ENCODE measurements at regions not wholly inside any gene's neighbourhood (a gene's known extent, or its start where the extent isn't known, plus 50 kb on each side); places are given as distances from the start of the nearest gene placed in this dataset.

DNA sequence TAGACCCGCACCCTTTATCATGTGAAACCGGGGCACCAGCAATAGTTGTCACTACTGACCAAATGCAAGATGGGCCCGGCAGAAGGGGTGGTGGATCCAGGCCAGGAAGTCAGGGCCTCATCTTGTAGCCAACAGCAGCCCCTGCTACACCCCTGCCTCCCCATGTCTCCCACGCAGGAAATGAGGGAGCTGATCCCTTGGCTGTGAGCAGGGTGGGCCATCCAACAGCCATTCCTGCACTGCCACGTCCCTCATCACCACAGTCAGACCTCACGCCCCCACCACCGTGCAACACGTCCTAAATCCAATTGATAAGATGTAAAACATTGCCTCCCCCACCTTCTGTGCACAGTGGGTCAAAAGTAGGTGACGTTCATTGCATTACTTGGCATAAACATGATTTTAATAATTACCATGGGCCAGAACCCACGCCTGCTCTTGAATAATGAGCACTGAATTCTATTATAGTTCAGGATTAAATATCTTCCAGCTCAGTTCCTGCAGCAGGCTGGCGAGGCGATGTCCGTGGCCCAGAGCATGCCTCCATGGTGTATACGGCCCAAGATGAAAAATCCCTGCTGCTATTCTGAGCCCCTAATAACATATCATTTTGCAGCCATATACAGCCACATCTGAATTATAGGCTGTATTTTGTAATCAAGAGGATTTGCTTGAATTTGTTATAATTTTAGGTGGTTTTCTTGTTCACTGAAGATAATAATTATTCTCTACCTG lies 1373.8 kb downstream of the BRD1 start:
- no peaks in the 10 kb centered on the region for H4K20me1 ChIP-seq (ENCODE audit: insufficient read depth)
- no peak overlapping the region for H3K4me3 ChIP-seq (replicated peaks in 1 of 2; ENCODE audit: low read depth in 1 of 2, low read length in 2 of 2)
- ChIA-PET RAD21 (ENCODE audit: low non-redundant PET in 1 of 2, low total read pairs in 2 of 2, uncharacterized antibody in 2 of 2, unreplicated experiment in 2 of 2) (no interaction called here), POLR2A (no interaction called here), CTCF (no interaction called here)
- no peak for TF ChIP-seq SP1 (IDR thresholded peaks at IDR 0.05; ENCODE audit: low read depth)
- TF ChIP-seq YY1 (IDR thresholded peaks at IDR 0.05; ENCODE audit: extremely low read depth, insufficient replicate concordance, low read depth, low read length) = no peak
- TF ChIP-seq POLR2A (IDR thresholded peaks at IDR 0.05; ENCODE audit: borderline replicate concordance, extremely low read depth, insufficient read depth, insufficient read length) = no peak
- no peak for TF ChIP-seq FOSL1 (IDR thresholded peaks at IDR 0.05; ENCODE audit: low read depth)
- TF ChIP-seq EZH2phosphoT487 (IDR thresholded peaks at IDR 0.05; ENCODE audit: borderline replicate concordance) = no peak
- no peaks in the 10 kb centered on the region for H3K79me2 ChIP-seq (ENCODE audit: insufficient read depth, low read length)
- H3K9me3 ChIP-seq (ENCODE audit: control insufficient read depth in 1 of 2, insufficient read depth in 1 of 2, low read depth in 1 of 2, low read length in 2 of 2) = no peaks in the 10 kb centered on the region; a peak in 1 of 4 replicates
- no peaks in the 10 kb centered on the region for H3K27me3 ChIP-seq (ENCODE audit: insufficient read depth, low read length)
- H3K36me3 ChIP-seq (ENCODE audit: control insufficient read depth in 1 of 2, insufficient read depth in 2 of 2, low read length in 2 of 2) = no peaks in the 10 kb centered on the region
- intact Hi-C loops (cut with micrococcal nuclease) = no loop called here
- H2AFZ ChIP-seq (ENCODE audit: low read depth, low read length, poor library complexity, severe bottlenecking) = no peak overlapping the region
- no peaks in the 10 kb centered on the region for H3K4me1 ChIP-seq (ENCODE audit: control insufficient read depth in 1 of 2, insufficient read depth in 2 of 2, low read length in 2 of 2)
- ATAC-seq = no peak
- no peak overlapping the region for H3K4me2 ChIP-seq (ENCODE audit: low read length)
- no peaks in the 10 kb centered on the region for H3K9me2 ChIP-seq (ENCODE audit: insufficient read depth)
- no TSS peak for BruUV-seq (replicated peaks)
- no peak for DNase-seq (ENCODE audit: low read depth, low spot score)
- H3K27ac ChIP-seq (ENCODE audit: low read depth, low read length) = no peak overlapping the region
- no peak overlapping the region for H3K9ac ChIP-seq (ENCODE audit: low read length)

DNA sequence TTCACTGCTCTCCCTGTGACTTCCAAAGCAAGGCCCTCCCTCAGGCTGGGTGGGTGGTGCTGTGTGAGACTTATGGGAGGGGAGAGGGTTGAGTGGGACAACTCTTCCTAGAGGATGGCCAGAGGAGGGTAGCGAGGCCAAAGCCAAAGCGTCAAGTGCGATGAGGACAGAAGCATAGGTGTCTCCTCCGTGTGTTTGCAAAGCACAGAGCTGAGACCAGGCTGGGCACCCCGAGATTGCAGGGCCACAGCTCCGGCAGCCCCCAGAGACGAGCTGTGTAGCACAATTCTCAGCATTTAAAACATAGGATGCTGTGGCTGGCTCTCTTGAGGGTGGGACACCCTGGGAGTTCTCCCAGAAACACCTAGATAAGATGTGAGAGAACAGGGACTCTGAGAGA lies 1374.5 kb downstream of the BRD1 start:
- H3K27me3 ChIP-seq (ENCODE audit: insufficient read depth, low read length) = no peaks in the 10 kb centered on the region
- no peak overlapping the region for H2AFZ ChIP-seq (ENCODE audit: low read depth, low read length, poor library complexity, severe bottlenecking)
- no peaks in the 10 kb centered on the region for H3K4me1 ChIP-seq (ENCODE audit: control insufficient read depth in 1 of 2, insufficient read depth in 2 of 2, low read length in 2 of 2)
- POLR2A ChIA-PET = no interaction called here
- no peaks in the 10 kb centered on the region for H3K79me2 ChIP-seq (ENCODE audit: insufficient read depth, low read length)
- H3K9me3 ChIP-seq (ENCODE audit: control insufficient read depth in 1 of 2, insufficient read depth in 1 of 2, low read depth in 1 of 2, low read length in 2 of 2) = peaks cover 0 to 6% of the 10 kb centered on the region in 2 experiments; a peak in 1 of 4 replicates
- TF ChIP-seq CTCF (IDR thresholded peaks at IDR 0.05 in 2 of 3, conservative IDR thresholded peaks at IDR 0.05 in 1 of 3; ENCODE audit: borderline replicate concordance in 1 of 3, insufficient read depth in 1 of 3, low read depth in 2 of 3, low read length in 2 of 3) (no peak), ZFX (IDR thresholded peaks at IDR 0.05) (no peak), ELF1 (IDR thresholded peaks at IDR 0.05; ENCODE audit: borderline replicate concordance, low read depth) (no peak), POLR2A (IDR thresholded peaks at IDR 0.05; ENCODE audit: borderline replicate concordance, extremely low read depth, insufficient read depth, insufficient read length) (no peak)
- TF ChIP-seq, protein P1, sequence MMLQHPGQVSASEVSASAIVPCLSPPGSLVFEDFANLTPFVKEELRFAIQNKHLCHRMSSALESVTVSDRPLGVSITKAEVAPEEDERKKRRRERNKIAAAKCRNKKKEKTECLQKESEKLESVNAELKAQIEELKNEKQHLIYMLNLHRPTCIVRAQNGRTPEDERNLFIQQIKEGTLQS (IDR thresholded peaks at IDR 0.05) = no peak
- BruUV-seq (replicated peaks) = no TSS peak
- H3K4me2 ChIP-seq (ENCODE audit: low read length) = no peak overlapping the region
- ATAC-seq (no peak), DNase-seq (ENCODE audit: low read depth, low spot score) (no peak)
- H3K9me2 ChIP-seq (ENCODE audit: insufficient read depth) = no peaks in the 10 kb centered on the region
- no peak overlapping the region for H3K4me3 ChIP-seq (replicated peaks in 1 of 2; ENCODE audit: low read depth in 1 of 2, low read length in 2 of 2)
- RAD21 ChIA-PET (ENCODE audit: low non-redundant PET in 1 of 2, low total read pairs in 2 of 2, uncharacterized antibody in 2 of 2, unreplicated experiment in 2 of 2) = no interaction called here
- no peaks in the 10 kb centered on the region for H3K36me3 ChIP-seq (ENCODE audit: control insufficient read depth in 1 of 2, insufficient read depth in 2 of 2, low read length in 2 of 2)
- no peak overlapping the region for H3K9ac ChIP-seq (ENCODE audit: low read length)
- intact Hi-C loops (cut with micrococcal nuclease) = no loop called here
- no peaks in the 10 kb centered on the region for H4K20me1 ChIP-seq (ENCODE audit: insufficient read depth)
- no peak overlapping the region for H3K27ac ChIP-seq (ENCODE audit: low read depth, low read length)
- CTCF ChIA-PET = no interaction called here
